Activated naive CD4-positive, alpha-beta T cell treated with anti-CD3 and anti-CD28 coated beads, Interleukin-2, amount 50 U/mL, for 72 hours (primary cell): ENCODE measurements at regions not wholly inside any gene's neighbourhood (a gene's known extent, or its start where the extent isn't known, plus 50 kb on each side); places are given as distances from the start of the nearest gene placed in this dataset.

ENCODE experiments used
- ATAC-seq, 2 donors: fragments of 150-1000 bp; cut with Tn5 transposase; 2 replicates each; pipeline ENCODE4 v1.10.0; 2021; ENCODE audit warnings: mild to moderate bottlenecking in 2 of 2, moderate library complexity in 2 of 2
- DNase-seq, 2 donors: peaks; one replicate each; pipeline ENCODE4 v3.0.0; 2021 to 2022; ENCODE audit warnings: low spot score in 2 of 2
- H3K27ac Mint-ChIP-seq, 2 donors: one replicate each; pipeline ENCODE4 v1.8.0; 2022; ENCODE audit warnings: mild to moderate bottlenecking in 2 of 2, mixed read lengths in 2 of 2
- H3K36me3 Mint-ChIP-seq, 2 donors: one replicate each; pipeline ENCODE4 v1.8.0; 2022; ENCODE audit warnings: mixed read lengths in 2 of 2
- H3K9me3 Mint-ChIP-seq, 2 donors: one replicate each; pipeline ENCODE4 v1.8.0; 2022; ENCODE audit warnings: mixed read lengths in 2 of 2

GRCh38 chr1:219405531-219406331 lies 207.2 kb downstream of the ZC3H11B start:
- no peak overlapping the region for H3K27ac Mint-ChIP-seq
- ATAC-seq (no peak), DNase-seq (no peak)
- H3K36me3 Mint-ChIP-seq = no peaks in the 10 kb centered on the region
- no peaks in the 10 kb centered on the region for H3K9me3 Mint-ChIP-seq

GRCh38 chr1:219404629-219405028 lies 208.3 kb downstream of the ZC3H11B start:
- no peak for ATAC-seq
- H3K36me3 Mint-ChIP-seq = no peaks in the 10 kb centered on the region
- DNase-seq = no peak
- H3K9me3 Mint-ChIP-seq = no peaks in the 10 kb centered on the region
- no peak overlapping the region for H3K27ac Mint-ChIP-seq

DNA sequence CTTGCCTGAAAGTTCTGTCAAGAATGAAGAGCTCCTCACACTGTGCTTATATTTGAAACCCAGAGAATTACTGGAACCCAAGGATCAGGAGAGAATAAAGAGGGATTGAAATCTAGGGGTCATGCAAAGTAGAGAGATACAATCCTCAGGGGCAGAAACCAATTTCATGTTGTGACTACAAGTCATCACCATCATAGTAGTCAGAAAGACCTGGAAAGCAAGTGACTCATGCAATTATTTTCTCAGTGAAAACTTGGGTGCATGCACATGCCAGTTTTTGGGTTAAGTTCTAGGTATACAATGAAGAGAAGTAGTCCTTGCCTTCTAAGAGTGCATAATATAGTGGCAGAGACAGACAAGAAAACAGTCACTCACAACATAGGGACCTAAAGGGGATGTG lies 210.0 kb downstream of the ZC3H11B start:
- H3K36me3 Mint-ChIP-seq = peaks cover 0 to 13% of the 10 kb centered on the region in 2 donors
- no peak for ATAC-seq
- DNase-seq = no peak
- H3K27ac Mint-ChIP-seq = no peak overlapping the region
- peaks cover 0 to 10% of the 10 kb centered on the region in 2 donors for H3K9me3 Mint-ChIP-seq

GRCh38 chr1:219401724-219402625 lies 210.9 kb downstream of the ZC3H11B start:
- H3K9me3 Mint-ChIP-seq = peaks cover under 1 to 14% of the 10 kb centered on the region in 2 donors
- H3K27ac Mint-ChIP-seq = no peak overlapping the region
- ATAC-seq (no peak), DNase-seq (no peak)
- peaks cover 0 to 17% of the 10 kb centered on the region in 2 donors for H3K36me3 Mint-ChIP-seq

- Mint-ChIP-seq H3K36me3 (peaks cover 0 to 30% of the 10 kb centered on the region in 2 donors), H3K9me3 (peaks cover 14 to 24% of the 10 kb centered on the region in 2 donors), H3K27ac (no peak overlapping the region)
- no peak for DNase-seq
- no peak for ATAC-seq
Observed at GRCh38 chr1:219399446-219399845, 213.5 kb downstream of the ZC3H11B start.

DNA sequence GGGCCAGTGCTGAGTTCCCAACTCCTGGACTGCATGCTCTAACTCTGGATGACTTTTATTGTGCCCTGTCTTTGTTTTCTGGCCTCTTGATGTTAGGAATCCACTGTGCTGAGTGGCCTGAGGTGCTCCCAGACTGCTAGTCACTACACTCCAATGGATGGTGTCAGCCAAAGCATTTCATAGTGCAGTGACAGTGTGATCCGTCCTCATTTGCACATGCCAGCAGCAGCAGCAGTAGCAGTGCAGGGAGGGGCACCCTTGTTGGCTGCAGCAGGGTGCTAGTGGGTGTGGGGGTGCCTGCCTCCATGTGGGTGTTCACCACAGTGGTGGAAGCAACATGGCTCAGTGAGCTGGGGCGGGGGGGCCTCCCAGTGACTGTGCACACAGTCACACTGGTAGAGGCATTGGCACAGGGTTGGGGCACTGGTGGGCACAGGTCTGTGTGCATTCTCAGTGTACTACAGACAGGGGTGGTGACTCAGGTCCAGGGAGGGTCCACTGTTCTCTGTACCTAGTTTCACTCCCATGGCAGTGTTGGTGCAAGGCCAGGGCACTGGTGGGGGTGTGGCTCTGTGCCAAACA lies 214.0 kb downstream of the ZC3H11B start:
- Mint-ChIP-seq H3K9me3 (peaks cover 14 to 24% of the 10 kb centered on the region in 2 donors), H3K27ac (no peak overlapping the region), H3K36me3 (peaks cover 0 to 30% of the 10 kb centered on the region in 2 donors)
- ATAC-seq (no peak), DNase-seq (no peak)

DNA sequence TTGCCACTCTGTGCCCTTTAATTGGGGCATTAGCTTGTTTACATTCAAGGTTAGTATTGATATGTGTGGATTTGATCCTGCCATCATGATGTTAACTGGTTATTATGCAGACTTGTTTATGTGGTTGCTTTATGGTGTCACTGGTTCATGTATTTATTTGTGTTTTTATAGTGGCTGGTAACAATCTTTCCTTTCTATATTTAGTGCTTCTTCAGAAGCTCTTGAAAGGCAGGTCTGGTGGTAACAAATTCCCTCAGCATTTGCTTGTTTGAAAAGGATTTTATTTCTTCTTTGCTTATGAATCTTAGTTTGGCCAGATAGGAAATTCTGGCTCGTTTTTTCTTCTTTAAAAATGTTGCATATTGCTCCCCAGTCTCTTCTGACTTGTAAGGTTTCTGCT lies 215.4 kb downstream of the ZC3H11B start:
- peaks cover 0 to 30% of the 10 kb centered on the region in 2 donors for H3K36me3 Mint-ChIP-seq
- ATAC-seq = no peak

GRCh38 chr1:219391297-219391696 lies 217.6 kb downstream of the LYPLAL1 start:
- Mint-ChIP-seq H3K9me3 (peaks cover 3 to 8% of the 10 kb centered on the region in 2 donors), H3K36me3 (peaks cover 7% of the 10 kb centered on the region in 2 donors), H3K27ac (no peak overlapping the region)
- ATAC-seq (peak in 1 of 2 donors; percentile 81), DNase-seq (no peak)

More for the DNA sequence above, 215.4 kb downstream of the ZC3H11B start:
- no peak for DNase-seq
- Mint-ChIP-seq H3K9me3 (peaks cover 14 to 24% of the 10 kb centered on the region in 2 donors), H3K27ac (no peak overlapping the region)

GRCh38 chr1:219387211-219387610 lies 213.5 kb downstream of the LYPLAL1 start:
- Mint-ChIP-seq H3K36me3 (peaks cover 0 to 5% of the 10 kb centered on the region in 2 donors), H3K9me3 (no peaks in the 10 kb centered on the region), H3K27ac (no peak overlapping the region)
- ATAC-seq = no peak
- no peak for DNase-seq

DNA sequence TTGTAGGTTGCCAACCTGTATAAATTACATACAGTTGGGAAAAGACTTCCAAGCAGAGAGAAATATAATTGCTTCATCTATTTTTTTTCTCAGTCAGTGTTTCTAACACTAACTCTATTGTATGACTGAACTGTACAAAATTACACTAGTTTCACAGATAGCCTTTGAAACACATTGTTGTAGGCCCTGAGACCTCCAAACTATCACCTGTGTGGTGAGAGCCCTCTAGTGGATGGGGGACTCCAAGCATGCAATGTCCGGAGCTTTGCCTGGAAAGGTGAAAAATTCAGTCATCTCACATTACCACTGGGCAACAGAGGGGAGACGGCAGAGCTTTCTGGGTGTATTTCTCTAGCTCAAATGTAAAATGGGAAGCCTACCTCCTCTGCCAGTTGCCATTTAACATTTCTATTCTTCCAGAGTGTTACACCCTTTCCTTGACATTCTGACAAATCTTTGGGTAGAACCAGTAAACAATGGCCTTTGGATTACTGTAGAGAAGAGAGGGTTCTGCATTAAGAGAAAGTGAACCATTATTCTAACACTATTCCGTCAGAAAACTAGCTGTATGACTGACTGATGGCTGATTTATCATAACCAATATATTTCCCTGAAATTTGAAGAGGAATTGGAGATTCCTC lies 212.2 kb downstream of the LYPLAL1 start:
- no peak overlapping the region for H3K27ac Mint-ChIP-seq
- DNase-seq (peak in 1 of 2 donors; percentile 27), ATAC-seq (peak in 1 of 2 donors; percentile 75)
- H3K9me3 Mint-ChIP-seq = no peaks in the 10 kb centered on the region
- no peaks in the 10 kb centered on the region for H3K36me3 Mint-ChIP-seq

DNA sequence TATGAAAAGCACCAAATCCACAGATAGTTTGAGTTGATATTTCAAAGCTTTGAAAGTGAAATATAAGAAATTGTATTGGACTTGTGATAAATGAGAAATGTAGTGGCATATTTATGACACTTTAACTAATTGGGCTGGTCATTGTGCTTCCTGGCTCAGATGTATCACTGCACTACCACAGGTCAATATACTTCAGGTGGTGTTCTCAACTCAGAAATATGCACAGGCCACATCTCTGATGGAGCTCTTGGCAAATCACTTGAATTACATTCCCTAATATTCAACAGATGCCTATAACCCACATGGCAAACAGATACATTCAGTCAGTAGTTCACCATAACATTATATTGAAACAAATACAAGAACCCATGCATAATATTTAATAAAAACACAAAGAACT lies 209.6 kb downstream of the LYPLAL1 start:
- DNase-seq = no peak
- Mint-ChIP-seq H3K9me3 (no peaks in the 10 kb centered on the region), H3K27ac (no peak overlapping the region), H3K36me3 (no peaks in the 10 kb centered on the region)
- no peak for ATAC-seq

- no peaks in the 10 kb centered on the region for H3K9me3 Mint-ChIP-seq
- no peak for DNase-seq
- no peak overlapping the region for H3K27ac Mint-ChIP-seq
- ATAC-seq = no peak
- H3K36me3 Mint-ChIP-seq = no peaks in the 10 kb centered on the region
Observed at GRCh38 chr1:219381396-219381795, 207.7 kb downstream of the LYPLAL1 start.

DNA sequence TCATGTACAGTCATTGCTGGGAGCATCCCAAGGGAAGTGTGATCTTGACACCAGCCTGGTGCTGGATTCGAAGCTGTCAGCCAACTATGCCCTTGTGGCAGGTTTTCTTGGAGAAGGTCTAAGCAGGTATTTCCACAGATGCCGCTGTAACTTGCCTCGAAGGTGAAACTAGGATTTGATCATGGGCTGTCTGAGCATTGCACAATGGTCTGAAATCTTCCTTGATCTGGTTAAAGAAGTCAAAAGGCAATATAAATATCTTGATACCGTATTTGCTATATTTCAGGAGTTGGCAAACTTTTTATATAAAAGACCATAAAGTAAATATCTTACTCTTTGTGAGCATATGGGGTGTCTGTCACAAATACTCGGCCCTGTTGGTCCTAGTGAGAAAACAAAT lies 206.8 kb downstream of the LYPLAL1 start:
- Mint-ChIP-seq H3K9me3 (no peaks in the 10 kb centered on the region), H3K36me3 (no peaks in the 10 kb centered on the region), H3K27ac (no peak overlapping the region)
- DNase-seq (no peak), ATAC-seq (no peak)

GRCh38 chr1:219379691-219380090 lies 206.0 kb downstream of the LYPLAL1 start:
- DNase-seq (no peak), ATAC-seq (no peak)
- Mint-ChIP-seq H3K9me3 (no peaks in the 10 kb centered on the region), H3K36me3 (no peaks in the 10 kb centered on the region), H3K27ac (no peak overlapping the region)

DNA sequence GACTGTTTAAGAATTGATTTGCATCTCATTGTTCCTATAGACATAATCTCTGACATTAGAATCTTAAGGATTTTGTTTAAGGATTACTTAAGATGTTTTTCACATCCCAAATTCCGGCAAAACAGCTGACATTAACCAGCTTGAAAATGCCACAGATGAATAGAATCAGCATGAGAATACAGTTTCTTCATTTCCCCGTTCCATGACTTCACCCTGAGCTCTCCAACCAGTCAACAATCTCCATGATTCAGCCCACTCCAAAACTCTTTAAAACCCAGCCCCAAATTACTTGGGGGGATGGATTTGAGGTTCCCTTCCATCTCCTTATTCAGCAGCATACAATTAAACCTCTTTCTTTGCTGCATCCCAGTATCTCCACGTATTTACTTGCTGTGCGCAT lies 201.0 kb downstream of the LYPLAL1 start:
- DNase-seq (no peak), ATAC-seq (no peak)
- H3K36me3 Mint-ChIP-seq = no peaks in the 10 kb centered on the region
- no peaks in the 10 kb centered on the region for H3K9me3 Mint-ChIP-seq
- no peak overlapping the region for H3K27ac Mint-ChIP-seq

- no peak overlapping the region for H3K27ac Mint-ChIP-seq
- no peaks in the 10 kb centered on the region for H3K9me3 Mint-ChIP-seq
- DNase-seq (no peak), ATAC-seq (no peak)
- H3K36me3 Mint-ChIP-seq = no peaks in the 10 kb centered on the region
Observed at GRCh38 chr1:219374046-219374566, 200.4 kb downstream of the LYPLAL1 start.
